ENCODE measurements at regions not wholly inside any gene's neighbourhood (a gene's known extent, or its start where the extent isn't known, plus 50 kb on each side); places are given as distances from the start of the nearest gene placed in this dataset.
"Not testable (repeated sequence)": the region's sequence is repeated elsewhere in the genome, so short reads cannot be mapped to it uniquely, and the experiment has no call there.

GRCh38 chr1:90864681-90865080, 147.6 kb upstream of the BARHL2 start:
- DNase-seq (ENCODE audit: low read depth in 2 of 2) = no peak

GRCh38 chr1:90862782-90863181, 145.7 kb upstream of the BARHL2 start:
- no peak for DNase-seq (ENCODE audit: low read depth in 2 of 2)

- DNase-seq (ENCODE audit: low read depth in 2 of 2) = not testable (repeated sequence)
Measured at GRCh38 chr1:90861421-90861820, 144.3 kb upstream of the BARHL2 start.

- DNase-seq (ENCODE audit: low read depth in 2 of 2) = no peak
Measured at GRCh38 chr1:90856463-90857007, 139.4 kb upstream of the BARHL2 start.

- DNase-seq (ENCODE audit: low read depth in 2 of 2) = no peak
Measured at GRCh38 chr1:90854397-90854924, 137.4 kb upstream of the BARHL2 start.

GRCh38 chr1:90851711-90852050, 134.6 kb upstream of the BARHL2 start:
- no peak for DNase-seq (ENCODE audit: low read depth in 2 of 2)

GRCh38 chr1:90850898-90851710, 134.0 kb upstream of the BARHL2 start:
- peak; percentile 42 to 44 for DNase-seq (ENCODE audit: low read depth in 2 of 2)

GRCh38 chr1:90850181-90850897, 133.2 kb upstream of the BARHL2 start:
- no peak for DNase-seq (ENCODE audit: low read depth in 2 of 2)

GRCh38 chr1:90841473-90841872, 124.4 kb upstream of the BARHL2 start:
- DNase-seq (ENCODE audit: low read depth in 2 of 2) = no peak

- no peak for DNase-seq (ENCODE audit: low read depth in 2 of 2)
Measured at GRCh38 chr1:90840352-90840751, 123.2 kb upstream of the BARHL2 start.

- DNase-seq (ENCODE audit: low read depth in 2 of 2) = no peak
Measured at GRCh38 chr1:90839323-90839722, 122.2 kb upstream of the BARHL2 start.

GRCh38 chr1:90838720-90839119, 121.6 kb upstream of the BARHL2 start:
- DNase-seq (ENCODE audit: low read depth in 2 of 2) = no peak

- no peak for DNase-seq (ENCODE audit: low read depth in 2 of 2)
Measured at GRCh38 chr1:90837420-90837819, 120.3 kb upstream of the BARHL2 start.

- DNase-seq (ENCODE audit: low read depth in 2 of 2) = no peak
Measured at GRCh38 chr1:90836345-90836679, 119.2 kb upstream of the BARHL2 start.

GRCh38 chr1:90835661-90836344, 118.7 kb upstream of the BARHL2 start:
- no peak for DNase-seq (ENCODE audit: low read depth in 2 of 2)

GRCh38 chr1:90834886-90835660, 118.0 kb upstream of the BARHL2 start:
- no peak for DNase-seq (ENCODE audit: low read depth in 2 of 2)

GRCh38 chr1:90834354-90834885, 117.3 kb upstream of the BARHL2 start:
- DNase-seq (ENCODE audit: low read depth in 2 of 2) = no peak

GRCh38 chr1:90833466-90834110, 116.5 kb upstream of the BARHL2 start:
- no peak for DNase-seq (ENCODE audit: low read depth in 2 of 2)

GRCh38 chr1:90831910-90832309, 114.8 kb upstream of the BARHL2 start:
- DNase-seq (ENCODE audit: low read depth in 2 of 2) = no peak

GRCh38 chr1:90826834-90827233, 109.7 kb upstream of the BARHL2 start:
- no peak for DNase-seq (ENCODE audit: low read depth in 2 of 2)

GRCh38 chr1:90826024-90826423, 108.9 kb upstream of the BARHL2 start:
- DNase-seq (ENCODE audit: low read depth in 2 of 2) = no peak

All from activated CD8-positive, alpha-beta memory T cell treated with anti-CD3 and anti-CD28 coated beads for 4 hours (primary cell).